GM18519 (cell line): ENCODE measurements at regions not wholly inside any gene's neighbourhood (a gene's known extent, or its start where the extent isn't known, plus 50 kb on each side); places are given as distances from the start of the nearest gene placed in this dataset.

ENCODE experiments used
- ATAC-seq: cut with Tn5 transposase; IDR thresholded peaks from one replicate; pipeline ENCODE4 v1.9.1; 2021; ENCODE audit warnings: mild to moderate bottlenecking, moderate library complexity; ENCODE audit not compliant: unreplicated experiment, low FRiP score

DNA sequence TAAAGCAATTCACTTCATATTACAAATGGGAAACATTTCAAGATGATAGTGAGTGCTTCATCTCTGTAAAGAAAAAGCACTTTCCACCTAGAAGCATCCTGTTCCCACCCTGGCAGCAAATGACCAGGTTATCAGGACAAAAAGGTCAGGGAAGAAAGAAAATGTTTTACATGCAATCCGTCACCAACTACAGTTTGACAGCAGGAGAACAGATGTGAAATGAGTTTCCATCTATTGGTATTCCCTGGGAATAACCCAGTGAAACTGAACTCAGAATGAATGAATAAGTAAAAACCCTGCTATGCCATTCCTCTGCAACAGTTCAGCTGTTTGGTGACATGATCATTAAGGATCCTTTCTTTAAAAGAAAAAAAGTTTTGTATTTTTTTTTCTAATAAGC, 67.6 kb downstream of the HTR1A start:
- no peak for ATAC-seq

DNA sequence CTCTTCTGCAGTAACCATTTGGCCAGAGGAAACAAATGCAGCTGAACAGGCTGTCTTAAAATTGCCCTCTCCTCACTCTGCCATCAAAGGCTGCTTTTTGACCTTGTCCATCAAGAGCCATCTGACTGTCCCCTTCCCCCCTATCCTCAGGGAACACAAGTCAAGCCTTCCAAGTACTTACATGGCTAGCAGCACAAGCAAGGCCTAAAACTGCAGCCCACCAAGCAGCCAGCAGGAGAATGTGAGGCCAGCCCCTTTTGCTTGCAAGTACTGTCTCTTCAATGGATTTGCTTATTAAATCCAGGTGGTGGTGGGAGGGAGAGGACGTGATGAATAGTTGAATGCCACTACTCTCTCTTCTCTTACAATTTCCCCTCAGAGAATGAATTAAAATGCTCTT, 83.5 kb downstream of the HTR1A start:
- ATAC-seq, result no peak

GRCh38 chr5:63877961-63878360, 84.3 kb downstream of the HTR1A start:
- ATAC-seq, result no peak

DNA sequence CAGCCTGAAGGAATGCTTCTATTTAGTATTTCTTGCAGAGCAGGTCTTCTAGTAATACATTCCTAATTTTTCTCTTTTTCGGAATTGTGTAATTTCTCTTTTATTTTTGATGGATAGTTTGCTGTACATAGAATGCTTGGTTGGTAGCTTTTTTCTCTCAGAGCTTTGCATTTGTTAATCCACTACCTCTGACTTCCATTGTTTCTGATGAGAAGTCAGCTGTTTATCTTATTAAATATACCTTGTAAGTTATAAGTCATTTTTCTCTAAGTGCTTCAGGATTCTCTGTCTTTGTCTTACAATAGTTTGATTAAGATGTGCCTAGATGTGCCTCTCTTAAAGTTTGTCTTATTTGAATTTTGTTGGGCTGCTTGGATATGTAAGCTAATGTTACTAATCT, 101.9 kb downstream of the HTR1A start:
- ATAC-seq, result no peak

- no peak for ATAC-seq
Measured at GRCh38 chr5:63854076-63854475, 108.2 kb downstream of the HTR1A start.

GRCh38 chr5:63843190-63843589, 119.1 kb downstream of the HTR1A start:
- no peak for ATAC-seq

- no peak for ATAC-seq
Measured at GRCh38 chr5:63837437-63837836, 124.8 kb downstream of the HTR1A start.

GRCh38 chr5:63831381-63831780, 130.9 kb downstream of the HTR1A start:
- no peak for ATAC-seq

DNA sequence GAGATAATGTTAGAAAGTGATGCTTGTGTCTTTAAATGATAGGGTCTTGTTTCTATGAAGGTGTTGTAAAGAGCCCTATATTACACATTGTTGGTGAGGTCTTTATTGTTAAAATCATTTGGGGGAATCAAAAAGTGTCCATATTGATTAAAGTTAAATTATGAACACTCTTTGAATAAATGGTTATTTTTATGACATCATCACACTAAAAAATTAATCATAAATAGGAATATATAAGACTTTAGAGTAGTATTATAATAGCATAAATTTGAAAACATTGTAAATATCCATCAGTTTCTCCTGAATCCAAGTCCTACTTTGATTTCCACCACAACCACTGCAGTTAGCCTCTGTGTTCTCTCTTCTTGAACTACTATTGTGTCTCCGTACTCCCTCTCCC, 136.3 kb downstream of the HTR1A start:
- ATAC-seq, result no peak

- no peak for ATAC-seq
Measured at GRCh38 chr5:63823583-63823982, 138.7 kb downstream of the HTR1A start.

- ATAC-seq, result no peak
Measured at GRCh38 chr5:63822614-63823013, 139.6 kb downstream of the HTR1A start.

DNA sequence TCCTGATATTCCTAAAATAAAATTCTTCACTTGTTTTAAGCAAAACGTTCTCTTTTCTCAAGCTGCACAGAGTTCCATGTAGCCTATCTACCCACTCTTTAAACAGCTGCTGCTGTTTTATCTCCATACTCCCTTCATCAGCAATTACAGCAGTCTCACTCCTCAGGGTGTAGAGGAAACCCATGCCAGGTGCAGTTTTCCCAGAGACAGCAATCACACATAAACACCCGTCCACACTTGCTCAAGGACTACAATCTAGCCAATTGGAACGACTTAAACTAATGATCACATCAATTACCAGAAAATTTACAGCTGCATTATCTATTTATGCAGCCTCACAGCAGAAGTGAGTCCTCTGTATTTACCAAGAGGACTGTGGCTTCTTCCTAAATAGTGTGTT, 141.7 kb downstream of the HTR1A start:
- ATAC-seq, result no peak

DNA sequence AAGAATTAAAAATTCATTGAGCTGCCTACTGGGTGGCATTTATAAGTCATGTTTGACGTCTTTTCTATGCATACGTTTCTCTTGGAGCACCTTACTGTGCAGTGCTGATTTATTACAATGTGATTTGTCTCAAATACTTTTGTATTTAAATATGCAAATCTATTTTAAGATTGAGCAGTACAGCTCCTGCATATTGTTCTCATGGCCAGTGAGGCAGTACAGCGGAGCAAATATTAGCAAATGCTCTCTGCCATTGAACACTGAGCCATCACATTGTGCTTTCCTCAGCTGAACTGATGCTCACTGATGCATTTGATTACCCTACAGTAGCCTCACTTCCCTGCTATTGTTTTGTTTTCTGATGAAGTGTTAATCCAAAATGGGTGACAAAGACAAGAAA, 149.6 kb downstream of the HTR1A start:
- no peak for ATAC-seq

GRCh38 chr5:63811961-63812360, 150.3 kb downstream of the HTR1A start:
- ATAC-seq, result no peak

DNA sequence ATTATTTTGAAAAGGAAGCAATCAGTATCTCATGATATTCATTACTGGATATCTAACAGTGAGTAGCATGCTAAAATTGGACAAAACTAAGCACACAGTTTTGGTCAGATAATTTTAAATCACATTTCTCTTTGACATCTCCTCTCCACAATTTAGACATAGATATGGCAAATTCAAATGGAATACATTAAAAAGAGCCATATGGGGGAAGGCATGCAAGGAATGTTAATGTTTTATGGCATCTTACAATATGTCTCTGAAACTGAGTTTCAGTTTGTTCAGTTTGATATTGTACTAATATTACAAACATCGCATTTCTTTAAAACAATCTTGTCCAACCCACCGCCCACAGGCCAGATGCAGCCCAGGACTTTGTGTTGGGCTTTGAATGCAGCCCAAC, 151.0 kb downstream of the HTR1A start:
- ATAC-seq, result no peak

DNA sequence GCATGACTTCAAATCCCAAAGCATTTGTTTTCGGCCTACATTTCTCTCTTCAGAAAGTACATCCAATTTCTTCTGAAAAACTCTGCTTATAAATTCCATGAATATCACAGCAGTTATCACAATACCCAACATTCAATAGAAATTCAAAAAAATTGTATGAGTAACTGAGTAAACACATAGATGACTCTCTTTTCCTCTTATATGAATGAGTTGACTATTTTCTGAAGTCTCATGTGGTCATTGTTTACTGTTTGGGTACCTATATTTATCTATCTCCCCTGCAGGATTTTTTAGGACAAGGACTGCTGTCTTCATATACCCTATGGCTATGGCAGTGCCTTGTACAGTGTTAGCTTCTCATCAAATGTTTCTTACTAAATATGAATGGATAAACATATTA, 157.1 kb downstream of the HTR1A start:
- no peak for ATAC-seq

DNA sequence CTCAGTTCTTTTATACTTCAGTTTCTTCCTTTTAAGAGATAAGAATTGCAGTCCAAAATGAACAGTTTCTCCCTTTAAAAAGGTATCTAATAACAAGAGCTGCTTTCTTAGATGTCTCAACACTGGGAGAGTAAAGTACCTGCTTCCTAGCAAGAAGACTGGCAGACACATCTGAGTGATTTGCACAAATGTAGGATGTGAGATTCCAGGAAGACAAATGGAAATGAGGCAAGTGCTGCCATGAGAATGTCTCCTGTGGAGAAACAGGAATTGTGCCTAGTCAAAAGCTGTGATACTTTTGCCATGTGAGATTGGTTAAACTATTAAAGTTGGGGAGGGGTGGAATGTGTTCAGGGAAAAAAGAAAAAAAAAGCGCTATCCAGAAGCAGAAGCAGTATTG, 159.1 kb downstream of the HTR1A start:
- no peak for ATAC-seq

DNA sequence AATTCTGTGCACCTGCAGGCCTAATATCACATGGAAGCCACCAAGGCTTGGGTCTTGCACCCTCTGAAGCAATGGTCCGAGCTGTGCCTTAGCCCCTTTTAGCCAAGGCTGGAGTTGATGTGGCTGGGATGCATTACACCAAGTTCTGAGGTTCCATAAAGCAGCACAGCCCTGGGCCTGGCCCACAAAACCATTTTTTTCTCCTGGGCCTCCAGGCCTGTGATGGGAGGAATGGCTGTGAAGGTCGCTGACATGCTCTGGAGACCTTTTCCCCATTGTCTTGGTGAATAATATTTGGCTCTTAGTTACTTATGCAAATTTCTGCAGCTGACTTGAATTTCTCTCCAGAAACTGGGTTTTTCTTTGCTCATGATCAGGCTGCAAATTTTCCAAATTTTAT, 167.3 kb downstream of the HTR1A start:
- no peak for ATAC-seq

- ATAC-seq, result no peak
Measured at GRCh38 chr5:63794296-63794695, 167.9 kb downstream of the HTR1A start.

DNA sequence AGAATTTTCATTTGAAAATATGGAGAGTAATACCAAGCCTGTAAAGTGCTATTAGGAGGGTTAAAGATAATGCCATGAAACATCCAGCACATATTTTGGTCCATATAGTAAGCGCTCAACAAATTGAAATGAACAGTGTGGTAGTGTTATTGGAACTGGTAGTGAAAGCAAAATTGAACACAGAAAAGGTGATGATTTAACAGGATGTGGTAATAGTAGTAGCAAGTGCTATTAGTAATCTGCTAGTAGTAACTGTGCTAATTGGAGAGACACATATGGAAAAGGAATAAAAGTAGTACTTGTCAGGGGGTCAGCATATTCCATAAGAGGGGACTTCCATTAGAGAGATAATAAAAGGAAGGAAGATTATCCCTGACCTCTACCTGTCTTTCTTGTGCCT, 187.3 kb downstream of the HTR1A start:
- no peak for ATAC-seq

- no peak for ATAC-seq
Measured at GRCh38 chr5:63768221-63768620, 194.0 kb downstream of the HTR1A start.

DNA sequence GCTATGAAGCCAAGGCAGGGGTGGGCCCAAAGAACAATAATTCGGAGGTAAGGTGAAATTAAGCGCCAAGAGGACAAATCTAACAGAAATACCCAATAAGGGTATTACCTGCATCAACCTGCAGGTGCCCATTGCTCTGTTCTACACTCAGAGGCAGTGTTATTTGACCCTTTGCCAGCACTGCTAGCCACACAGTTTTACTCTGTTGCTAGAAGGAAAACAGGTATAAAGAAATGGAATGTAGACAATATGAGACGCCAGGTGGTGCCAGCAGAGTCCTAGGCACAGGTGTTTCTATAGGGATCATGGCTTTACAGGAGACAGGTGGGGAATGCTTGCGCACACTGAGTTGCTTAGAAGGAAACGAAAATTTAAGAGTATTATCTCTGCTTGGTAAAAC, 201.3 kb downstream of the HTR1A start:
- ATAC-seq, result no peak

- ATAC-seq, result no peak
Measured at GRCh38 chr5:63743096-63743798, 219.0 kb downstream of the HTR1A start.
